Left ventricle myocardium inferior (tissue), 1 donor: ENCODE measurements at regions not wholly inside any gene's neighbourhood (a gene's known extent, or its start where the extent isn't known, plus 50 kb on each side); places are given as distances from the start of the nearest gene placed in this dataset.

ENCODE experiments used
- DNase-seq: peaks from one replicate; pipeline ENCODE4 v3.0.0-alpha.2; 2020
- H3K27ac ChIP-seq: fragments of 200-600 bp; replicated peaks from 2 replicates; pipeline ENCODE4 v1.8.0; 2021
- H3K27me3 ChIP-seq: fragments of 200-600 bp; 2 replicates; pipeline ENCODE4 v1.8.0; 2021; ENCODE audit warnings: low read depth
- H3K36me3 ChIP-seq: fragments of 200-600 bp; 2 replicates; pipeline ENCODE4 v1.8.0; 2021
- H3K4me1 ChIP-seq: fragments of 200-600 bp; 2 replicates; pipeline ENCODE4 v1.8.0; 2021
- H3K4me3 ChIP-seq: fragments of 200-600 bp; 2 replicates; pipeline ENCODE4 v1.8.0; 2021; ENCODE audit warnings: mild to moderate bottlenecking, moderate library complexity
- H3K9me3 ChIP-seq: fragments of 200-600 bp; replicated peaks from 2 replicates; pipeline ENCODE4 v1.8.0; 2021
- CTCF ChIP-seq: fragments of 200-600 bp; IDR thresholded peaks from 2 replicates; pipeline ENCODE4 v1.8.0; 2021; ENCODE audit warnings: antibody characterized with exemption, mild to moderate bottlenecking, borderline replicate concordance
- intact Hi-C: fragments of 100-400 bp; cut with micrococcal nuclease; formaldehyde crosslinking; loops from one replicate; pipeline ENCODE4 v1.11.0; 2022
- donor health status: DM: no; HTN: yes; CAD: no; lungs with severe emphysema.

GRCh38 chr2:60003076-60003475, 550.4 kb downstream of the BCL11A start:
- H3K27me3 ChIP-seq, result no peaks in the 10 kb centered on the region
- H3K4me1 ChIP-seq, result no peaks in the 10 kb centered on the region
- no peak for TF ChIP-seq CTCF
- H3K36me3 ChIP-seq, result no peaks in the 10 kb centered on the region
- intact Hi-C loops, result no loop called here
- no peak overlapping the region for H3K27ac ChIP-seq
- DNase-seq, result no peak
- no peaks in the 10 kb centered on the region for H3K9me3 ChIP-seq
- H3K4me3 ChIP-seq, result no peak overlapping the region

GRCh38 chr2:60002183-60002867, 551.1 kb downstream of the BCL11A start:
- Histone ChIP-seq H3K9me3 (no peaks in the 10 kb centered on the region), H3K36me3 (no peaks in the 10 kb centered on the region), H3K4me1 (no peaks in the 10 kb centered on the region), H3K27ac (no peak overlapping the region), H3K27me3 (no peaks in the 10 kb centered on the region), H3K4me3 (no peak overlapping the region)
- TF ChIP-seq CTCF, result no peak
- DNase-seq, result no peak
- intact Hi-C loops, result no loop called here

- H3K27ac ChIP-seq, result no peak overlapping the region
- intact Hi-C loops, result no loop called here
- no peak overlapping the region for H3K4me3 ChIP-seq
- no peaks in the 10 kb centered on the region for H3K36me3 ChIP-seq
- no peak for TF ChIP-seq CTCF
- no peaks in the 10 kb centered on the region for H3K4me1 ChIP-seq
- no peaks in the 10 kb centered on the region for H3K27me3 ChIP-seq
- H3K9me3 ChIP-seq, result no peaks in the 10 kb centered on the region
- DNase-seq, result no peak
These were observed 552.8 kb downstream of the BCL11A start for GRCh38 chr2:60000686-60001085.

GRCh38 chr2:59998324-59998723, 555.1 kb downstream of the BCL11A start:
- Histone ChIP-seq H3K36me3 (no peaks in the 10 kb centered on the region), H3K4me3 (no peak overlapping the region), H3K4me1 (no peaks in the 10 kb centered on the region), H3K27me3 (no peaks in the 10 kb centered on the region), H3K9me3 (no peaks in the 10 kb centered on the region), H3K27ac (no peak overlapping the region)
- TF ChIP-seq CTCF, result no peak
- DNase-seq, result no peak
- intact Hi-C loops, result no loop called here

- Histone ChIP-seq H3K9me3 (no peaks in the 10 kb centered on the region), H3K4me1 (no peaks in the 10 kb centered on the region), H3K4me3 (no peak overlapping the region), H3K27me3 (no peaks in the 10 kb centered on the region), H3K36me3 (no peaks in the 10 kb centered on the region), H3K27ac (no peak overlapping the region)
- no peak for DNase-seq
- TF ChIP-seq CTCF, result no peak
- intact Hi-C loops, result no loop called here
These were observed 556.1 kb downstream of the BCL11A start for GRCh38 chr2:59997371-59997770.
